GM19395 (cell line): ENCODE measurements at regions not wholly inside any gene's neighbourhood (a gene's known extent, or its start where the extent isn't known, plus 50 kb on each side); places are given as distances from the start of the nearest gene placed in this dataset.
"Not testable (repeated sequence)": the region's sequence is repeated elsewhere in the genome, so short reads cannot be mapped to it uniquely, and the experiment has no call there.

Experiments used
- ATAC-seq: cut with Tn5 transposase; IDR thresholded peaks from one replicate; pipeline ENCODE4 v1.9.1; 2021; ENCODE audit warnings: mild to moderate bottlenecking, moderate library complexity; ENCODE audit not compliant: unreplicated experiment

DNA sequence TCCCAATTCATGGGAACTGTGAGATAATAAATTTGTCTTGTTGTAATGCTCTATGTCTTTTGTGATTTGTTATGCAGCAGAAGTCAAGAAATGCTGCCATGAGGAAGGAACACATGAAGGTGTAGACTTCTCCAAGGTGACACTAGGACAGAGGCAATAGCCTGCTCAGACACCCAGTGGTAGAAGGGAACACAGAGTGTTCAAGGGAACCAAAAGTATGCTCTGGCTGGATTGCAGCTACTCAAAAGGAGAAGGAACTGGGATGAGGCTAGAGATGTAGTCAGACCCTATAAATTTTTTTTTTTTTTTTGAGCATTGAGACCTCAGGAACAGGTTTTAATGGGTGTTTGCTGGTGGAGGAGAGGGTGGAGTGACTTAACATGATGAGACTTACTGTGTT, 232.5 kb downstream of the PARP8 start:
- no peak for ATAC-seq

- no peak for ATAC-seq
Observed at GRCh38 chr5:50900952-50901510, 234.6 kb downstream of the PARP8 start.

DNA sequence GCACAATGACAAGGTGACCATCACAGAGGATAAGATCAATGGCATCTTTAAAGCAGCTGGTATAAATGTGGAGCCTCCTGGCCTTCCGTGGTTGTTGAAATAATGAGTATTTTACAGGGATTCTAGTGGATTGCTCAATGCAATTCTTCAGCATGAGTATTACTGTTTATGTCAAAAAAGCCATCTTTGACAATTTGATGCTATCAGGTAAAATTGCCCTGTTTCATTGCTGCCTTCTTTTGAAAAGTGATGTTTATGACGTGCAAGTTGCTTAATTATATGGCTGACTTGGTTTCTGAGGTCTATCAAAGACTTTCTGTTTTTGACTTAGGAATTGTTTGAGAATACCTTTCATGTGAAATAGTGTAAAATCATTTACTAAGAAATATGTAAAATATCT, 237.2 kb downstream of the PARP8 start:
- ATAC-seq, result no peak

- ATAC-seq, result no peak
Observed at GRCh38 chr5:50905996-50906570, 239.6 kb downstream of the PARP8 start.

- ATAC-seq, result not testable (repeated sequence)
Observed at GRCh38 chr5:50920160-50920559, 253.7 kb downstream of the PARP8 start.

DNA sequence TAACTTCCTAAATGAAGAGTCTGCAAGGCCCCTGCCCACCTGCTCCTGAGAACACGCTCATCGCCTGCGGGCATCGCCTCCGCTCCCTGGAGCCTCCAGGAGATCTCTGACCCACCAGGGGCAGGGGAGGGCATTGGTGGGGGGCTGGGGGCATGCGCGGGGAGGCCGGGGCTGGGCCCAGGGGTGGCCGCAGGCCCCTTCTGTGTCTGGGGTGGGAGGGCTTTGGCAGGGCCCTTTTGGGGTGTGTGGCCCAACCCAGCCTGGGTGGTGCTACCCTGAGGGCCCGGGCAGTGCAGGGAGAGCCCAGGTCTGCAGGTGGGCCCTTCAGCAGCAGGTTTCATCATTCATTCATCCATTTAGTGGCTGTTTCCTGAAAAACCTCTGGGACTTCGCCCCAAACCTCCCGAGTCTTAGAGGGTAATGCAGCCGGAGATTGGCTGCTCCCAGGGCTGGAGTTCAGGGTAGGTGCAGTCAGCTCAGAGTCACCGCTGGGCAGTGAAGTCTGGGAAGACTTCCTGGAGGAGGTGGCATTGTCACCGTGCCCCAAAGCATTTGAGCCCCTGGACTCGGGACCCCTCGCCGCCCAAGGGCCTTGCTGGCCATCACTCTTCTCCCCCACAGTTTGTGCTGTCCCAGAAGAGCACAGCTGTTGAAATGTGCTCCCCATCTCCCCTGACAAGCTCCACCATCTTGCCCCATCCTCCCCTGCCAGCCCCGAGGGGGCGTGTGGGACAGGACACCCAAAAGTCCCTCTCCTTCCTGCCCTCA, 255.1 kb downstream of the PARP8 start:
- ATAC-seq, result no peak

DNA sequence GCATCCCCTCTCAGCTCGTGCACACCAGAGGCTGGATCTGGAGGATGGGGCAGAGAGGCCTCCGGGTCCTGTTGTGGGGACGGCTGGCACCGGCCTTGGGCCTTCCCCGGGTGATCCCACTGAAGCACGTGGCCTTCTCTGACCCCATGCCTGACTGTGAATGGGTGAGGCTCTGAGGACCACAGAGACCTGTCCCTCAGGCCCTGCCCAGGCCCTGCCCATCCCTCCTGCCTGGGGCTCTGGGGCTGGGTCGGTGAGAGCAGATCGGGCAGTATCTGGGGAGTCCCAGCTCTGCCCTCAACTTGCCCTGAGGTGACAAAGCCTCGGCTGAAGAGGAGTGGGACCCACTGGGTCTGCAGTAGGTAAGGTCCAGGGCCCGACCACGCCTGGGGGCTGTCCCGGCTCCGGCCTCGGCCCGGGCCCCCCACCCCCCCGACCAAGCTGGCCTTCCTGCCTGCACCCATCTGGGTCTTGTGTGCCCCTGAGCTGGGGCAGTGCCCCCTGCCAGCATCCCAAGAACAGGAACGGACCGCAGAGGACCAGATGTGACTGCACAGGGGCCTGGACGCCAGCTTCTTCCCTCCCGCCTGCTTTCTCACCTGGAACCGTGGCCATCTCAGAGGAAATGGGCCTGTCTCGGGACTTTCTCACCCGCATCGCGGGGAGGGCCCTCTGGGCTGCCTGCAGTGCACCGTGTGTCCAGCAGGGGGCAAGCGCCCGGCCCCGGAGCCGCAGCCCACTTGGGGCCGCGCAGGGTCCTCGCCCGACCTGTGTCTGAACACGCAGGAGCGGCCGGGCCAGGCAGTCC, 255.9 kb downstream of the PARP8 start:
- ATAC-seq, result peak; percentile 70

DNA sequence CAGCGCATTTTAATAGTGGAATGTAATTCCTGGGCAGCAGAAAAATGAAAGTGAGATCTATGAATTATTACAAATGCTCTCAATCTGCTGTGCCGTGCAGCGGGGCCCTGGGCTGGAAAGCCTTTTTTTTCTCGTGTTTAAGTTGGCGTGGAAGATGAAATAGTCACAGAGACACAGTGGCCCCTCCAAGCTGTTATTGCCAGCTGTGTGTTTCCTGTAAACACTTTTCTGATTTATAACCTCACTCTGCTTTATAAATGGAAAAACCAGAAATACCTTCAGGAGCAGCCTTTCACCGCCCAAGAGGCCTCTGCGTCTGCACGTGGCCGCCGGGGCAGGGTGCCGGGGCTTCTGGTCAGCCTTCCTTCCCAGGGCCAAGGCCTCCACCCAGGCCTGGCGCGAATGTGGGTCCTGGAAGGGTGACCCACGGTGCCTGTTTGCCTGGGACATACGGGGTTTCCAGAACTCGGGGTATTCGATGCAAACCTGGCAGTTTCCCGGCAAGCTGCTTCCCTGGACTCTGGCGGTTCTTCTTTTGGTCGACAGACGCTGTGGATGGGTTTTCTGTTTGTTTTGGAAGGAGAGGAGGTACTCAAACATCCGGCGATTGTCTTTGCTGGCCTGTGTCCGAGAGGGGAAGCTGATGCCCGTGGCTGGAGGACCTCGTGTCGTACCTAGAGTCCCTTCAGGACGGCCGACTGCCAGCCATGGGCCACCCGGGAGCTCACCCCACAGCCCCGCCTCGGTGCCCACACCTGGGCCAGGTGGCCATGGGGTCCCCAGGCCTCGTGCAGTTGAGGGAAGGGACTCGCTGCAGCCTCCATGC, 256.7 kb downstream of the PARP8 start:
- no peak for ATAC-seq

DNA sequence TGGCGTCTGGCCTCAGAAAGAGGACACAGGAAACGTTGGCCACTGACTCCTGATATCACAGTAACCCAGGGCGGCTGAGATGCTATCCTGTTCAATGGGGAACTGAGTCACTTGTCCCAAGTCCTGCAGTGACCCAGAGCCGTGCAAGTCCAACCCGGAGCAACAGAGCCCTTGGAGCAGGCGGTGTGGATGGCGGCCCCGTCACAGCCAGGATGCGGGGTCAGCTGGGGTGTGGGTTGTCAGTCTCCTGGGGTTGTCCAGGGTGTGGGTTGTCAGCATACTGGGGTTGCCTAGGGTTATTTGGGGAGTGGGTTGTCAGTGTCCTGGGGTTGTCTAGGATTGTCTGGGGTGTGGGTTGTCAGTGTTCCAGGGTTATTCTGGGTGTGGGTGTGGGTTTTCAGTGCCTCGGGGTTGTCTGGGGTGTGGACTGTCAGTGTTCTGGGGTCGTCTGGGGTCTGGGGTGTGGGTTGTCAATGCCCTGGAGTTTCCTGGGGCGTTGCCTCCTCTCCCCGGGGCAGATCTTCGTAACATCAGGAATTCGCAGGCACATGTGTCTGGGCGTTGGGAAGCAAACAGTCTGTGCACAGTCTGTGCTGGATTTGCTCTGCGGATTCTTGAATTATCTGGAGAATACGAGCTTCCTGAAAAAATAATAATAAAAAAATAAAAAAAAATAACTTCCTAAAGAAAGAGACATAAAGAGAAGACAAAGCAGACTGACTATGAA, 257.5 kb downstream of the PARP8 start:
- ATAC-seq, result no peak

- ATAC-seq, result no peak
Observed at GRCh38 chr5:50927953-50928352, 261.5 kb downstream of the PARP8 start.

DNA sequence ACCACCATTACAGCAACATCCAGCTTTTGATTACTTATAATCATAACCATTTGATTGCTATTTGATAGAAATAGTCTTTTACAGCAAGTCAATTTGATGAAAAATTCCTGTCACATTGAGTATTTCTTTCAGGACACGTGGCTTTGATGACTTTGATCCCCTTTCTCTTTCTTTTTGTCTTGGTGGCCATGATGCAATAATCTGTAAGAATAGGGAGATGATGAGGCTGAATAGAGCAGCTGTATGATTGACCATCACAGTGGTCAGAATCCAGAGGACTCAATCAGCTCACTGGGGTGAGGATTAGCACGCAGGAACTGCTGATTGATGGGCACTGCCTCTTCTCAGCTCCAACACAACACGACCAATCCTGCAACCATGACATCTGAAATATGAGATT, 262.7 kb downstream of the PARP8 start:
- no peak for ATAC-seq

DNA sequence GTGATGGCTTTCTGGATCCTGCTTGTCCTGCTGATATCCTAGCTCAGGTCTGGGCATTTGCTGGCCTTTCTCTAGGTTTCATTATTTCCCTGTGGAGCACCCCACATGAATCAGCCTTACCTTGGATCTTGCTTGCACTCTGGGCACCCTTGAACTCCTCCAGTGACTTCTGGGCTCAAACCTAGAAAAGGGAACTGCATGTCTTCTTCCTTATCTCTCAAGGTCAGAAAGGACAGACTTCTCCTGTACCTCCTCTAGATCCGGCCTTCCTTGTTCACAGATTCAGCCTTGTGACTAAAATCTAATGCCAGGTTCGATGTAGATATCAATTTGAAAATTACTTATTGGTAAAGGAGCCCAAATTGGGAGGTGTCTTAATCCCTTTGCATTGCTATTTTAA, 267.9 kb downstream of the PARP8 start:
- ATAC-seq, result no peak

DNA sequence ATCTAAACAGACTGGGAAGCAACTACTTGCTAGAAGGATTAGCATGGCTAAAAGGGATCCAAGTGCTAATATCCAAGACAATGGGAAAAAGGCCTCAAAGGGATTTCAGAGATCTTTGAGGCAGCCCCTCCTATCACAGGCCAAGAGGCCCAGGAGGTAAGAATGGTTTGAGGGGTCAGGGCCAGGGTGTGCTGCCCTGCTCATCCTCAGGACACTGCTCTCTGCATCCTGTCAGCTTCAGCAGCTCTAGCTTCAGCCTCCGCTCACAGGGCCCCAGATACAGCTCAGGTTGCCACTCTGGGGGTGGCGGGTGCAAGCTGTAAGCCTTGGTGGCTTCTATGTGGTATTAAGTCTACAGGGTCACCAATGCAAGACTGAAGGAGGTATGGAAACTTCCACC, 278.7 kb downstream of the PARP8 start:
- ATAC-seq, result no peak

DNA sequence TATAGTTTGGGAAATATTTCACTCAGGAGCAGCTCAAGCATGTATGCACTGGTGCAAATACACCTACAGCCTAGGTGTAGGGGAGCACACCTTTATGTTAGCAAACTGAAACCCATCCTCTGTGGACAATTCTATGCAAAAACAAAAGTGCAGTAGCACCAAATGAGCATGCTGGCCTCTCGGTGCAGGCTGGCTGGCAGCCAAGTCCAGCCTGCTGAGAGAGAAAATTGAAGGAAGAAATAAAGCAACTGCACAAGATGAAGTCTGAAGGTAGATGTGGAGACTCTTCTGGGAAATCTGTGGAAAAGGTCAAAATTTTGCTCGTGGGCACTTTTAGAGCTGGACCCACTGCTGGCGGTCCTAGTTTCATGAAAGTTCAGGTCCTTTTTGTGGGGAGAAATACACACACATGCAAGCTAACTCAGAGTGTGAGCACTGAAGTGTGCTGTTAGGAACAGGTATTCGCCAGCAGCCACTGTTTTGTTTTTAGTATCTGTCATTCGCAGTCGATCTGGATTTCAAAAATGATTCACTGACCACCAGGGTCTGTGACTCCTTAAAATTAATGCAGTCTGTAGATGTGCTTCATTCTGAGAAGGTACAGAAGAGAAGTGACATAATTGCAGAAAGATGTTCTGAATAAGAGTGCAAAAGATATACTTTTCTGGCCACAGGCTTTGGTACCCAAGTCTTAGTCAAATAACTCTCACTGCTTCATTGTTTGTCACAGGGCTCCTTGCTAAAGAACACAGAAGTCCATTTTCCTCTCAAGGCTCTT, 281.7 kb downstream of the PARP8 start:
- no peak for ATAC-seq

DNA sequence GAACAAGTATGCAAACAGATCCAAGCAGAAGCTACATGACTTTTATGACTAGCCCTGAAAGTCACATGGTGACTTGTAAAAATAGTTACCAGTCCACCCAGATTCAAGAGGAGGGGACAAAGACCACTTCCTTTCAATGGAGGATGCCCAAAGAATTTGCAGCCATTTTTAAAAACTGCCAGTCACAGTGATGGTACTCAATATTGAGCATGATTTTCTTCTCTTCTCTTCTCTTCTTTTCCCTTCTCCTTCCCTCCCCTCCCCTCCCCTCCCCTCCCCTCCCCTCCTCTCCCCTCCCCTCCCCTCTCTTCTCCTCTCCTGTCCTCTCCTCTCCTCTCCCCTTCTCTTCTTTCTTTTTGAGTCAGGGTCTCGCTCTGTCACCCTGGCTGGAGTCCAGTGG, 286.9 kb downstream of the PARP8 start:
- no peak for ATAC-seq

- peak; percentile 55 for ATAC-seq
Observed at GRCh38 chr5:50958852-50959457, 292.5 kb downstream of the PARP8 start.

DNA sequence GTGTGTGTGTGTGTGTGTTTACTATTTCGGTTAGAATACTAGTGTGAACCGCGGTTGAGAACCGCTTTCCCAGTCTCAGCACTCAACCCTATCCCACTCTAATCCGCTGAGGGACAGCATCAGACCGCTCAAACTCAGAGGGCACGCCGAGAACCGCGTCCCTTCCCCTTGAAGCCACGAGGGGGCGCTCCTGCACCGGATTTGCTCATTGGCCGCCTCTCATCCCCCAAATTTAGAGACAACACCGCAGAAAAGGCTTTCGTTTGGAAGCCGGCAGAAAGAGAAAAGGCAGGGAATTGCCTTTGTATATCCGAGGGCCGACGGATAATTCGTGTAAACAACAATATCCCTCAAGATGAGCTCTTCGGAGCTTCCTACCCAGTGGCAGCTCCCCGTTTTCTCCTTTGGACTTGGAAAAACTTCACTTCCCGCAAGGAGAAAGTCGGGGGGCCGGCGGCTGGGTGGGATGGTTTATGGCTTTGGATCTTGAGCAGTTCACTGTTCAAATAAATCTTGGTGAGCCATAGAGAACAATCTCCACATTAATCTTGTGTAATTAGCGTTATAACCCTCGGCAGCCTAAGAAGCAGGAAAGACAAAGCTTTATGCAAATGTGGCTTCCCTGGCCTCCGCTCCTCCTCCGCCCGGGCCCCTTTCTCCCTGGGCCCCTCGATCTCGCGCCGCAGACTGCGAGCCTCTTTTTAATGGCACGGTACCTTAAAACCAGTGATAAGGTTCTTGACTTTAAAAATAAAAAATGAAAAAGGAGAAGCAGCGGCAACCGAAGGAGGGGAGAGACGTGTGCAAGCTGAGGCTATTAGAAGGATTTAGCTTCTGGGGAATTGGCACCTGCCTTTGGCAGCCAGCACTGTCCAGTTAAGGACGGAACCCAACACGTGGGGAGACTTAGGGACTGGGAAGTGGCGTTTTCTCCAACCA, 296.8 kb downstream of the PARP8 start:
- peak; percentile 88 for ATAC-seq
